GM12891 (cell line): ENCODE measurements at regions not wholly inside any gene's neighbourhood (a gene's known extent, or its start where the extent isn't known, plus 50 kb on each side); places are given as distances from the start of the nearest gene placed in this dataset.

Source experiments
- POLR2A ChIP-seq: IDR thresholded peaks from 2 replicates; pipeline ENCODE4 v1.6.1; 2011; ENCODE audit warnings: low read depth, low read length, control low read depth
- POLR2AphosphoS5 ChIP-seq: IDR thresholded peaks from 2 replicates; pipeline ENCODE4 v1.6.1; 2011; ENCODE audit warnings: low read depth, low read length, control low read depth

GRCh38 chr18:25651553-25651952, 299.6 kb upstream of the ZNF521 start:
- TF ChIP-seq POLR2A (no peak), POLR2AphosphoS5 (no peak)
